CD14-positive monocyte (primary cell): ENCODE measurements at regions not wholly inside any gene's neighbourhood (a gene's known extent, or its start where the extent isn't known, plus 50 kb on each side); places are given as distances from the start of the nearest gene placed in this dataset.

Source experiments
- DNase-seq, 3 donors: peaks; one replicate each; pipeline ENCODE4 v3.0.0-alpha.2; 2011 to 2022
- H2AFZ ChIP-seq: 2 replicates; pipeline ENCODE4 v1.6.0; 2012; ENCODE audit warnings: mild to moderate bottlenecking, low read depth, low read length, inconsistent platforms; ENCODE audit not compliant: insufficient read depth, poor library complexity, severe bottlenecking
- H3K27ac ChIP-seq, 2 donors: 1 replicate in 1 of 2; 2 replicates in 1 of 2; pipeline ENCODE4 v1.5.1; 2012 to 2013; ENCODE audit warnings: low read length in 2 of 2, control low read depth in 1 of 2, inconsistent platforms in 1 of 2, low read depth in 1 of 2, mild to moderate bottlenecking in 1 of 2
- H3K27me3 ChIP-seq, 2 donors: one replicate each; pipeline versions ENCODE4 v1.6.0 to v1.6.1; 2011 to 2013; ENCODE audit warnings: low read length in 2 of 2; ENCODE audit not compliant: control insufficient read depth in 2 of 2, insufficient read depth in 2 of 2
- H3K36me3 ChIP-seq, 2 donors: replicated peaks in 1 of 2; 1 replicate in 1 of 2; 2 replicates in 1 of 2; pipeline versions ENCODE4 v1.5.1 to v1.6.1; 2012 to 2013; ENCODE audit warnings: low read length in 2 of 2, control low read depth in 1 of 2, inconsistent platforms in 1 of 2, mild to moderate bottlenecking in 1 of 2; ENCODE audit not compliant: insufficient read depth in 2 of 2, control insufficient read depth in 1 of 2
- H3K4me1 ChIP-seq, 2 donors: 1 replicate in 1 of 2; 2 replicates in 1 of 2; pipeline versions ENCODE4 v1.5.1 to v1.6.1; 2012 to 2013; ENCODE audit warnings: low read length in 2 of 2, control low read depth in 1 of 2, inconsistent platforms in 1 of 2, mild to moderate bottlenecking in 1 of 2, moderate library complexity in 1 of 2; ENCODE audit not compliant: insufficient read depth in 2 of 2, control insufficient read depth in 1 of 2
- H3K4me2 ChIP-seq: replicated peaks from 2 replicates; pipeline ENCODE3; 2012; ENCODE audit warnings: low read length, moderate library complexity, mild to moderate bottlenecking; ENCODE audit not compliant: poor library complexity, severe bottlenecking; ENCODE audit errors: extremely low read depth
- H3K4me3 ChIP-seq, 3 experiments: fragments of 200-600 bp in 1 of 3; sonication (generic) in 1 of 3; replicated peaks in 1 of 3; 1 replicate in 2 of 3; 2 replicates in 1 of 3; pipeline ENCODE4 v1.5.1; 2011 to 2013; ENCODE audit warnings: low read length in 3 of 3, mild to moderate bottlenecking in 3 of 3, control low read depth in 2 of 3, low read depth in 2 of 3, inconsistent platforms in 1 of 3, moderate library complexity in 1 of 3
- H3K79me2 ChIP-seq: 2 replicates; pipeline ENCODE4 v1.6.0; 2012; ENCODE audit warnings: mild to moderate bottlenecking, control low read depth, inconsistent platforms, low read length, moderate library complexity; ENCODE audit not compliant: insufficient read depth
- H3K9ac ChIP-seq: 2 replicates; pipeline ENCODE4 v1.6.0; 2017; ENCODE audit warnings: low read length, mild to moderate bottlenecking; ENCODE audit not compliant: insufficient read depth, poor library complexity, severe bottlenecking
- H3K9me3 ChIP-seq, 2 donors: replicated peaks in 1 of 2; 1 replicate in 1 of 2; 2 replicates in 1 of 2; pipeline versions ENCODE4 v1.5.1 to v1.6.1; 2012 to 2013; ENCODE audit warnings: low read length in 2 of 2, control low read depth in 1 of 2; ENCODE audit not compliant: control insufficient read depth in 1 of 2, insufficient read depth in 1 of 2
- H4K20me1 ChIP-seq: 2 replicates; pipeline ENCODE4 v1.6.0; 2012; ENCODE audit warnings: mild to moderate bottlenecking, low read length, control low read depth, moderate library complexity; ENCODE audit not compliant: insufficient read depth
- H3K27ac Mint-ChIP-seq, 7 donors: one replicate each; pipeline ENCODE4 v1.8.0; 2020; ENCODE audit warnings: mild to moderate bottlenecking in 7 of 7, mixed read lengths in 7 of 7, moderate library complexity in 6 of 7, inconsistent platforms in 2 of 7
- H3K27me3 Mint-ChIP-seq, 3 donors: one replicate each; pipeline ENCODE4 v1.8.0; 2021 to 2022; ENCODE audit warnings: low read depth in 3 of 3, mild to moderate bottlenecking in 3 of 3, mixed read lengths in 3 of 3, moderate library complexity in 3 of 3, inconsistent platforms in 1 of 3
- H3K36me3 Mint-ChIP-seq, 2 donors: one replicate each; pipeline ENCODE4 v1.8.0; 2020; ENCODE audit warnings: mixed read lengths in 2 of 2, inconsistent platforms in 1 of 2, mild to moderate bottlenecking in 1 of 2
- H3K4me1 Mint-ChIP-seq: one replicate; pipeline ENCODE4 v1.8.0; 2020; ENCODE audit warnings: mild to moderate bottlenecking, mixed read lengths
- H3K4me3 Mint-ChIP-seq, 2 donors: one replicate each; pipeline ENCODE4 v1.8.0; 2020; ENCODE audit warnings: mild to moderate bottlenecking in 2 of 2, mixed read lengths in 2 of 2, moderate library complexity in 1 of 2
- H3K9me3 Mint-ChIP-seq, 7 donors: one replicate each; pipeline ENCODE4 v1.8.0; 2020 to 2022; ENCODE audit warnings: mixed read lengths in 7 of 7, mild to moderate bottlenecking in 6 of 7, moderate library complexity in 6 of 7, inconsistent platforms in 2 of 7
- CTCF ChIP-seq: fragments of 200-600 bp; IDR thresholded peaks from one replicate; pipeline ENCODE4 v1.8.0; 2022; ENCODE audit warnings: antibody characterized with exemption, mild to moderate bottlenecking
- WGBS: methylation state at CpG from one replicate; pipeline ENCODE4 v1.1.5; 2013; ENCODE audit warnings: missing lambda C conversion rate; ENCODE audit not compliant: insufficient coverage; 5-methylcytosine and 5-hydroxymethylcytosine counted together
- intact Hi-C, 2 donors: fragments of 100-400 bp; cut with micrococcal nuclease; formaldehyde crosslinking; loops; one replicate each; pipeline versions ENCODE4 v1.15.0 to v1.15.1; 2023

GRCh38 chr20:6835609-6836008, 68.1 kb downstream of the BMP2 start:
- Mint-ChIP-seq H3K27me3 (peaks cover 0 to 5% (median 5%) of the 10 kb centered on the region in 3 donors), H3K4me3 (no peak overlapping the region), H3K9me3 (peaks cover 0 to 1% (median 0%) of the 10 kb centered on the region in 7 donors), H3K27ac (no peak overlapping the region), H3K4me1 (no peaks in the 10 kb centered on the region), H3K36me3 (no peaks in the 10 kb centered on the region)
- H3K36me3 ChIP-seq = no peaks in the 10 kb centered on the region
- no peak overlapping the region for H3K9ac ChIP-seq
- no peaks in the 10 kb centered on the region for H3K9me3 ChIP-seq
- no peak for TF ChIP-seq CTCF
- no peak overlapping the region for H3K4me3 ChIP-seq
- no peaks in the 10 kb centered on the region for H3K4me1 ChIP-seq
- no peak for DNase-seq
- no peak overlapping the region for H2AFZ ChIP-seq
- H3K27ac ChIP-seq = no peak overlapping the region
- H4K20me1 ChIP-seq = no peaks in the 10 kb centered on the region
- H3K79me2 ChIP-seq = no peaks in the 10 kb centered on the region
- H3K4me2 ChIP-seq = no peak overlapping the region
- H3K27me3 ChIP-seq = peaks cover 0 to 3% of the 10 kb centered on the region in 2 donors
- no CpG with 5 or more reads among the region's 3 CpGs for WGBS
- intact Hi-C loops = no loop called here

DNA sequence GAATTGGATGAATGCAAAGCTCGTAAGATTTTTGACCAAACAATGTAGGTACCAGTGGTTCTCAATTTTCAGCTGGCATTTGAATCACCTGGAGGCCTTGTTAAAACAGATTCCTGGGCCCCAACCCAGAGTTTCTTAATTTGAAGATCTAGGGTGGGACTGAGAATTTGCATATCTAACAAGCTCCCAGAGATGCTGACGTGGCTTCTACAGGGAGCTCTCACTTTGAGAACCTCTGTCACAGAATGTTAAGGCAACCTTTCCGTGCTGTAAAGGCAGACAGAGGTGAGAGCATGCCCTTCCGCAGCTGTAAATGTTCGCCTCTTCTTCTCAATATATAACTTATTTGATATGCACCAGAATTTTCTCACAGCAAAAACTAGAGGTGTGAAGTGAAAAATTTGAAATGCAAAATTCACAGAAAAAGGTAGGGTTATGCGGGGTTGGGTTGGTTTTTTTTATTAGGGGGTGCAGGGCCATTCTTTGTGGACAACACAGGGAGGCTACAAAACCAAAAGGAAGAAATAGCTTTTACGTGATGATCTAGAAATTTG, 69.4 kb downstream of the BMP2 start:
- H4K20me1 ChIP-seq = no peaks in the 10 kb centered on the region
- H3K9me3 ChIP-seq = no peaks in the 10 kb centered on the region
- no peak overlapping the region for H3K4me2 ChIP-seq
- no peaks in the 10 kb centered on the region for H3K4me1 ChIP-seq
- DNase-seq = no peak
- Mint-ChIP-seq H3K27me3 (peaks cover 5 to 8% (median 6%) of the 10 kb centered on the region in 3 donors), H3K36me3 (no peaks in the 10 kb centered on the region), H3K27ac (no peak overlapping the region), H3K4me3 (no peak overlapping the region), H3K9me3 (peaks cover 0 to 1% (median 0%) of the 10 kb centered on the region in 7 donors), H3K4me1 (no peaks in the 10 kb centered on the region)
- H3K27ac ChIP-seq = no peak overlapping the region
- TF ChIP-seq CTCF = no peak
- H2AFZ ChIP-seq = no peak overlapping the region
- intact Hi-C loops = no loop called here
- H3K27me3 ChIP-seq = peaks cover 3 to 4% of the 10 kb centered on the region in 2 donors
- no peak overlapping the region for H3K9ac ChIP-seq
- no peaks in the 10 kb centered on the region for H3K79me2 ChIP-seq
- 93% methylated on average over 3 of the region's 7 CpGs for WGBS
- H3K4me3 ChIP-seq = no peak overlapping the region
- no peaks in the 10 kb centered on the region for H3K36me3 ChIP-seq
